ENCODE measurements at regions not wholly inside any gene's neighbourhood (a gene's known extent, or its start where the extent isn't known, plus 50 kb on each side); places are given as distances from the start of the nearest gene placed in this dataset.

GRCh38 chr9:751137-752051, 90.1 kb upstream of the DMRT1 start:
- TF ChIP-seq RFX5 (IDR thresholded peaks at IDR 0.05) (no peak), MAFK (IDR thresholded peaks at IDR 0.05; ENCODE audit: partially characterized antibody) (no peak), CTCF (IDR thresholded peaks at IDR 0.05) (no peak), POLR2A (IDR thresholded peaks at IDR 0.05; ENCODE audit: low read length) (no peak), POLR2AphosphoS2 (conservative IDR thresholded peaks at IDR 0.05; ENCODE audit: low read length) (no peak), HDAC2 (IDR thresholded peaks at IDR 0.05) (no peak), EP300 (IDR thresholded peaks at IDR 0.05) (no peak), ELK1 (IDR thresholded peaks at IDR 0.05; ENCODE audit: low read depth, low read length) (no peak)

Data from A549 (cell line).